Left hindlimb (tissue), 1 donor: ENCODE measurements at regions not wholly inside any gene's neighbourhood (a gene's known extent, or its start where the extent isn't known, plus 50 kb on each side); places are given as distances from the start of the nearest gene placed in this dataset.
A peak's percentile ranks its signal among the peaks of the same experiment; 100 is the strongest.
"Not testable (repeated sequence)": the region's sequence is repeated elsewhere in the genome, so short reads cannot be mapped to it uniquely, and the experiment has no call there.

Experiments used
- DNase-seq: peaks from one replicate; pipeline ENCODE4 v3.0.0-alpha.2; 2018

GRCh38 chr5:152177626-152178349 lies 227.3 kb downstream of the NMUR2 start:
- no peak for DNase-seq

DNA sequence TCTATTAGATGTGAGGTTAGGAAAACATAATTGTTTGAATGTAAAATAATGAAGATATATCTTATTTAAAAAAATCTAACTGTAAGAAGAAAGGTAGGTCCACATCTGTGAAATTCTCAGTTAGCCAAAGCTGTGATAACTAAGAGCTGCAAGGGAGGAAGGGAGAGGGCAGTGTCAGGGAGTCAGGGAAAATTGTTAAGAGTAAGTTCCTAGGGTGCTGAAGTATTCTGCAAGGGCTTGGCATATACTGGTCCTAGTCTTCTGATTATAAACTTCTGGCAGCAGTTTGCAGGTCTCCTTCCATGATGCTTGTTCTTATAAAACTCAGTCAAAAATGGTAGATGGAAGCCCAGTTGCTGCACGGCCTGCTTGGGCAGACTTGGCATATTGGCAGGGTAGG lies 233.2 kb downstream of the NMUR2 start:
- no peak for DNase-seq

GRCh38 chr5:152170350-152170749 lies 234.7 kb downstream of the NMUR2 start:
- DNase-seq: no peak

DNA sequence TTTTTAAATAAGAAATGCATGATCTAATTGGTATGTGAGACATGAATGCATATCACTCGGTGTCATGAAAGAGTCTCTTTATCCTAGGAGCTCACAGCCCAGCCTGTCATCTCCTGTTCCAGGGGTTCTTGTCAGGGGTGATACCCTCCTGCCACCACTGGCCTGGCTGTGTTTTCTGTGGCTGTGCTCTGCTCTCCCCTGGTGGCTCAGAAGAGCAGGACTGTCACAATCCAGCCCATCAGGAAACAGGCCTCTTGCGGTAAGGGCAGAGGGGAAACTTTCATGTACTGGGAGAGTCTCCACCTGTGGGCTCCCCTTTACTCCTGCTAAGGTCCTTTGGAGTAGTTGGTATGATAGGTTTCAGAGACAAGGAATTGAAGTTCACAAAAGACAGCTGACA lies 240.2 kb upstream of the GLRA1 start:
- no peak for DNase-seq

DNA sequence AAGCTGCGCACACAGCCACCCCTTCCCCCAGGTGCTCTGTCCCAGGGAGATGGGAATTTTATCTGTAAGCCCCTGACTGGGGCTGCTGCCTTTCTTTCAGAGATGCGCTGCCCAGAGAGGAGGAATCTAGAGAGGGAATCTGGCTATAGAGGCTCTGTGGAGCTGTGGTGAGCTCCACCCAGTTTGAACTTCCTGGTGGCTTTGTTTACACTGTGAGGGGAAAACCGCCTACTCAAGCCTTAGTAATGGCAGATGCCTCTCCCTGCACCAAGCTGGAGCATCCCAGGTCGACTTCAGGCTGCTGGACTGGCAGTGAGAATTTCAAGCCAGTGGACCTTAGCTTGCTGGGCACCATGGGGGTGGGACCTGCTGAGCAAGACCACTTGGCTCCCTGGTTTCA lies 235.2 kb upstream of the GLRA1 start:
- not testable (repeated sequence) for DNase-seq

DNA sequence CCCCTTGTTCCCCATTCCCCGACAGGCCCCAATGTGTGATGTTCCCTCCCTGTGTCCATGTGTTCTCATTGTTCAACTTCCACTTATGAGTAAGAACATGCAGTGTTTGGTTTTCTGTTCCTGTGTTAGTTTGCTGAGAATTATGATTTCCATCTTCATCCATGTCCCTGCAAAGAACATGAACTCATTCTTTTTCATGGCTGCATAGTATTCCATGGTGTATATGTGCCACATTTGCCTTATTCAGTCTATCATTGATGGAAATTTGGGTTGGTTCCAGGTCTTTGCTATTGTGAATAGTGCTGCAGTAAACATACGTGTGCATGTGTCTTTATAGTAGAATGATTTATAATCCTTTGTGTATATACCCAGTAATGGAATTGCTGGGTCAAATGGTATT lies 229.8 kb upstream of the GLRA1 start:
- DNase-seq: not testable (repeated sequence)

DNA sequence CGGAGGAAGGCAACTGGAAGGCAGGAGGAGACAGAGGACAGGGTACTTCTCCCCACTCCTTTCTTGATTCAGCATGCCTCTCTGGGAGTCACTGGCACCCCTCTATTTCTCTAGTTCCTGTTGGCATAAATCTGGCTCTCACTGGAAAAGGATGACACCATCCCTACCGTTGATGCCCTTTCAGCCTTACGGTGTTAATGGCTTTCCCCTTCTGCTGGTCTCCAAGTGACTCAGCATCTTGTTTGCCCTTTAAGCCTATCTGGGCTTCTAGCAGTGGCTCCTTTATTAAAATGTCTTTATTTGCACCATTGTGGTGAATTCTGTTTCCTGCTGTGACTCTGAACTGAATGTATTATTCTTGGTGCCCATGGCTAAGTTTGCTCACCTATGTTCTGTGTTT lies 227.3 kb upstream of the GLRA1 start:
- DNase-seq: no peak

GRCh38 chr5:152151113-152151512 lies 226.5 kb upstream of the GLRA1 start:
- DNase-seq: no peak

DNA sequence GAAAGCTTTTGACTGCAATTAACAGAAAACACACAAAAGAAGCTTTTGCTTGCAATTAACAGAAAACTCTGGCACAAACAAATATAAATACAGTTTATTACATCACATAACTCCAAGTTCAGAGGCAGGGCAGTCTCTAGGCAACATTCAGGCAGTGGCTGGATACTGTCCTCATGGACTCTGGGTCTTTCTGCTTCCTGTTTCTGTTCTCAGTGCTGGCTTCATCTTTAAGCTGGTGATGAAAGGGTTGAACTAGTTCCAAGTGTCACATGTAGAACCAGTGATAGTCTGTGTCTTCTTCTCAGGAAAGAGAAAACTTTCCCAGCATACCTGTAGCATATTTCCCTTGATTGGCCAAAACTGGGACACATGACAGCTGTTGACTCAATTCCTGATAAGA lies 222.6 kb upstream of the GLRA1 start:
- no peak for DNase-seq

- DNase-seq: no peak
Observed at GRCh38 chr5:152146566-152146965, 221.9 kb upstream of the GLRA1 start.

DNA sequence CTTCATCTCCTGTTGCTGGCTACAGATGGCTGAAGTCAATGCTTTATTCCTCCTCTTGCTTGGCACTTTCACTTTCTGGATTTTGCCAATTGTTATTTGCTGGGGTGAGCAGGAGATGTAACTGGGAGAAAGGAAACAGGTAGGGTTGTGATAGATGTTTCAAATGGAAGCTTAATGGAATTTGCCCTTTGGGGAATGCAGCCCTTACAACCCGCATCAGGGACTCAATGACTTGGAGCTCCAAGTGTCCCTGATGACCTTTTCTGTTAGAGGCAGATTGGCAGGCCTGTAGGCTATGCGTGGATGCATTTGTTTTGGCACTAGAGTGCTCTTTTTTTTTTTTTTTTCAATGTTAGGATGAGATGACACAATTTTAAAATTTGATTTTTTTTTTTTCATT lies 219.9 kb upstream of the GLRA1 start:
- no peak for DNase-seq

GRCh38 chr5:152144030-152144429 lies 219.4 kb upstream of the GLRA1 start:
- no peak for DNase-seq

DNA sequence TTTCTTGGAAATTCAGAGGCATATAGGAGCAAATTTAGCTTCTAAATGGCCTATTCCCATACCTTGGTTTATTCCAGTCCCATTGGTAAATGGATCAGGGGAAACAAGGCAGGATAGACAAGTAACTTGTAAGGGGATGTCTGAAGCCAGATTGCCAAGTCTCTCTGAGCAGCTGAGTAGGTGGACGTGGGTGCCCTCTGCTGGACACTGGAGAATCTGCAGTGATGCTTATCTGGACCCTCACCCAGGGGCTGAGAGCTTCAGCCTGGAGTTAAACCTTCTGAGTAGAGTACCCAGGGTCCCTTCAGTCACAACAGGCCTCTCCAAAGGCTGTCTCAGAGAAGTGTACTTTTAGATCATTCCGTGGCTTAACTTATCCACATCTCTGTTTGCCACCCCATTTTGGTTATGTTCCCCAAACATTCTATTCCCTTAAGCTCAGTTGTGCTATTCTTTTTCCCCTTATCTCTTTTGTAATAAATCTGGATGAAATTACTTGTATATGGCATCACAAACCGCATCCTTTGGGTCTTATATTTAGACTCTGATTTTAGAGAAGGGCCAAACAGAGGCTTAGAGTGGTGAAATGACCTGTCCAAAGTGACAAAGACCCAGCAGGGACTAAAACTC lies 218.3 kb upstream of the GLRA1 start:
- peak; percentile 44 for DNase-seq

GRCh38 chr5:152140347-152140746 lies 215.7 kb upstream of the GLRA1 start:
- DNase-seq: no peak

DNA sequence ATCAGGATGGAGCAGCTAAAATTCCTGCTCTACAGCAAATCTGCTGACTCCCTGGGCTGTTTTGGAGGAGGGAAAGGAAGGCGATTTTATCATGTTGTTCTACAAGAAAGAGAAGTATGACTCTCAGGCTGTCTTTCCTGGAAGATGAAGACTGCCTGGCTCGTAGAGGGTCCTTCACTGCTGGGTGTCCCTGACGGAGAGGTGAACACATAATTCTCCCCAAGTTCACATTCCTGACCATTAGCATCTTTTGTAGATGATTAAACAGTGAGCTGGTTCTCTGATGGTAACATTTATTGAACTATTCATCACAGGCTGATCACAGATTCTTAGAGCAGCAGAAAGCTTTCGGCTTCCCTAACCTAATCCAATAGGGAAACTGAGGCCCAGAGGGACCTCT lies 212.4 kb upstream of the GLRA1 start:
- DNase-seq: no peak

DNA sequence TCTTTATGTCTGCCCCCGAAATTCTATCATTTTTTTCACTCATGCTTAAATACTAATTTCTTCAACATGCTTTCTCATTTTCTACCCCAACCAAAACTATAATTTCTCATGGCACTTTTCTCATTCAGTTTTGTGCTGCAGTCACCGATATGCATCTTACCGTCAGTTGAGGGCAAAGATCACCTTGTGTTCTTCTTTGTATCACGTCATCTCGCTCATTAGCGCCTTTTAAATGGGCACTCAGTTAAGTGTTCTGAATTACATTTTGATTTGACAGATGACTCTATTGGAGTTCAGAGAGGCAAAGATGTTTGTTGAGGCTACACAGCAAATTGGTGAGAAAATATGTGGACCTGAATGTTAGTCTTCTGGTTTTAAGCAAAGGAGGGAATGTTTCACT lies 211.7 kb upstream of the GLRA1 start:
- DNase-seq: no peak

GRCh38 chr5:152135827-152136226 lies 211.2 kb upstream of the GLRA1 start:
- DNase-seq: no peak

- no peak for DNase-seq
Observed at GRCh38 chr5:152125661-152126205, 201.1 kb upstream of the GLRA1 start.

DNA sequence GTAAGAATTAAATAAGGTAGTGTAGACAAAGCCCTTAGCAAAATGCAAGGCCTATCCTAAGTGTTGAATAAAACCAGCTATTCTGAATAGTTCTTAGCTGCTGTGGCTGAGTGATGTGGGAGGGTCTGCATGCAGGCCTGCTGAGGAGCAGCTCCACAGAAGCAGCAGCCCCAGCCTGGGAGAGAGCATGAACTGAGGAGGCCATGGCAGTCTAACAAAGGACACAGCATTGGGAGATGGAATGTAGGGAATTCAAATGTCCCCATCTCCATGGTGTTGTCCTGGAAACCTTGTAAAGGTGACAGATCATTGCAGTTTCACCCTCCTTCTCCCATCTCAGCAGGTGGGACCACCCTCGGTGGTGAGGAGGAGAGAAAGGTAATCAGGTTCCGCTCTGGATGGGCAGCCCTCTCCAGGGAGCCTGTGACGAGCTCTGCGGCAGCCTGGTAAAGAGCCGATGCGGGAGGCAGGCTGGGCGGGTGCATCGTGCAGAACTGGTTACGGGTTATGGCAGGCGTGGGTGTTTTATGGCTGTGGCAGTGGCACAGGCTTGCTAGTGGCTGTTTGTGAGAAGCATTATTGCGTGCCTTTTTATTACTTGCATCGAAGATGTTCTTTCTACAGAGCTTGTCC lies 199.9 kb upstream of the GLRA1 start:
- DNase-seq: no peak

- no peak for DNase-seq
Observed at GRCh38 chr5:152118676-152119470, 194.2 kb upstream of the GLRA1 start.

- no peak for DNase-seq
Observed at GRCh38 chr5:152116934-152117333, 192.3 kb upstream of the GLRA1 start.

GRCh38 chr5:152113401-152113800 lies 188.8 kb upstream of the GLRA1 start:
- DNase-seq: no peak

- no peak for DNase-seq
Observed at GRCh38 chr5:152107220-152107619, 182.6 kb upstream of the GLRA1 start.
